HK-2 (cell line): ENCODE measurements at regions not wholly inside any gene's neighbourhood (a gene's known extent, or its start where the extent isn't known, plus 50 kb on each side); places are given as distances from the start of the nearest gene placed in this dataset.
"Not testable (repeated sequence)": the region's sequence is repeated elsewhere in the genome, so short reads cannot be mapped to it uniquely, and the experiment has no call there.

Experiments used
- DNase-seq: peaks from one replicate; pipeline ENCODE4 v3.0.0-alpha.2; 2018; ENCODE audit not compliant: unreplicated experiment

GRCh38 chr19:33866696-33867095, 70.0 kb downstream of the KCTD15 start:
- no peak for DNase-seq

DNA sequence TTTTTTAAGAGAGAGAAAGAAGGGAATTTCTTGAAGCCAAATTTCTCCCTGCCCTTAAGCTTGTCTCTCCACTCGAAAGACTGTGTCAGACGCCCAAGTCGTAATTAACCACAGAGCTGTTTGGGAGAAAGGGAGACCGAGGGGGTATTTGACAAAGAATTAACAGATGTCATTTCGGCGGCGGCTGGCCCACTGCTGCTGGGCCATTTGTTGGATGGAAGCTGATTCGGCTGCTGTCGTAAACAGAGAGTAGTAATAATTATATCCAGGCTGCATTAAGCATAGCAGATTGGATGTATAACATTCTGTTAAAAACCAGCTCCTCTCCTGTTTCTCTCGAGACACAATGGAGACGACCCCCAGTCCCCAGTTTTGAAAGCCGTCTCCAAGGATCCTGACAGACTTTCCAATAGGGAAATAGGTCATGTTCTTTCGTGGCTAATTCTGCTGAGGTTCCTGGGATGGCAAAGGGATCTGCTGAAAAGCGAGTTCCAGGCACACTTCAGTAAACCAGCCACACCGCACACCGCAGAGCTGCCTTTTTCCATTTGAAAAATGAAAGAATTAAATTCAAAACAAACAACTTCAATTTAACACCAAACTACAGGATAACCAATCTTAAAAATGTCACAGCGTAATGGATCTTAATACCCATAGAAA, 71.5 kb downstream of the KCTD15 start:
- no peak for DNase-seq

DNA sequence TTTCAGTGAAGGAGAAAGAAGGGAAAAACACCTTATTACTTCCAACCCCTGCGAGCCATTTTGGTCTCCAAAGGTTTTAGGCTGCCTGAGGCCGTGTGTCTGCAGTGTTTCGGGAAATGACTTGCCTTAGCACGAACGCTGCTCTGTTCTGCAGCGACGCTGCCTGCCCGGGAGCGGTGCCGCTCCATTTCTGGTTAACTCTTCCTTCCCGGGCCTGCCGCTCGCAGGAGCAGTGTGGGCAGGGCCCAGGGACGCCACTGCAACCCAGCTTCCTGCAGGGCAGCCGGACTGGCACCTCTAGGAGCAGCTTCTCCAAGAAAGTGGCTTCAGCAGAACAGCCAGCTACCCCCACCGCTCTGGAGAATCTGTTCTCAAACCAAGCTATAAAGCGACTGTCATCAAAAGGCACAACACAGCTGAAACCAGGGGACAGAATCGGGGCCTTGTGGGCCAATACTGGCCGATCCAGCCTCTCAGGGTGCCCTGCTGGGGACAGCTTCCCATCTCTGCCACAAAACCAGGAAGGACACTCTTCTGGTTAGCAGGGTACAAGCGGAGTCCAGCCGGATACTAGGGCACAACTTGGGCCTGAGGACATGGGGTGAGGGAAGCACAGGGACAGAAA, 72.2 kb downstream of the KCTD15 start:
- no peak for DNase-seq

GRCh38 chr19:33870298-33870932, 73.7 kb downstream of the KCTD15 start:
- DNase-seq: not testable (repeated sequence)

DNA sequence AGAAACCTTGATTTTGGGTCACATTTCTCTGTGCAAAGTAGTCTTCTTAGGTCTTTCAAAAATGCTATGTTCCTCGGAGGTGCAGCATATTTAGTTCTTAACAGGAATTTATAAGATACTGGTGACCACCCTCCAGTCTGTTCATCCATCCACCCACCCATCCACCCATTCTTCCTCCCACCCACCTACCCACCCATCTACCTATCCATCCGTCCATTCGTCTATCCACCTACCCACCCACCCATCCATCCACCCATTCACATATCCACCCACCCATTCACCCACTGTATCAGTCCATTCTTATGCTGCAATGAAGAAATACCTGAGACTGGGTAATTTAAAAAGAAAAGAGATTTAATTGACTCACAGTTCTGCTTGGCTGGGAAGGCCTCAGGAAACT, 74.9 kb downstream of the KCTD15 start:
- no peak for DNase-seq

DNA sequence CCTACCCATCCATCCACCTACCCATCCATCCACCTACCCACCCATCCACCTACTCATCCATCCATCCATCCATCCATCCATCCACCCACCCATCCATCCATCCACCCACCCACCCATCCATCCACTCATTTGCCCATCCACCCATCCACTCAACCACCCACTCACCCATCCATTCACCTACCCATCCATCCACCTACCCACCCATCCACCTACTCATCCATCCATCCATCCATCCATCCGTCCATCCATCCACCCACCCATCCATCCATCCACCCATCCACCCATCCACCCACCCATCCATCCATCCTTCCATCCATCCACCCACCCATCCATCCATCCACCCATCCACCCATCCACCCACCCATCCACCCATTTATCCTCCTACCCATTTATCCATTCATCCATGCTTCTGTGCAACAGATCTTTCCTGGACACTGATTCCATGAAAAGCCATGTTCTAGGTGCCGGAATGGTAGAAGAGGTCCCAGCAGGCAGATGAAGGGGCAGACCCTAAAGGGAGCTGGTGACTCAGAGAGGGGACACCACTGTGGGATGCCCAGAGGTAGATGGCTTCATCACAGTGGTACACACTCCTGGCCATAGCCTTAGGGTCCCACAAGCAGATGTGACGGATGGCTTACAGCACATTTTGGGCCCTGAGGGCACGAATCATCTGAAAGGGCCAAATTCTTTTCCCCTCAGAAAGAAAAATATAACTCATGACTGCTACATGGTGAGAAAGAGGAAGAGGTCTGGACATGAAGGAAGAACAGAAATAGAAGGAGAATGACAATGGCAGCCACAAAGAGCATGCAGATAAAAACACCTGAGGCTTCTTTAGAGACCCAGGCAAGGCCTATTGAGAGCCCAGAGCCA, 76.0 kb downstream of the KCTD15 start:
- DNase-seq: no peak

- DNase-seq: no peak
These were observed 78.4 kb downstream of the KCTD15 start for GRCh38 chr19:33875071-33875470.

DNA sequence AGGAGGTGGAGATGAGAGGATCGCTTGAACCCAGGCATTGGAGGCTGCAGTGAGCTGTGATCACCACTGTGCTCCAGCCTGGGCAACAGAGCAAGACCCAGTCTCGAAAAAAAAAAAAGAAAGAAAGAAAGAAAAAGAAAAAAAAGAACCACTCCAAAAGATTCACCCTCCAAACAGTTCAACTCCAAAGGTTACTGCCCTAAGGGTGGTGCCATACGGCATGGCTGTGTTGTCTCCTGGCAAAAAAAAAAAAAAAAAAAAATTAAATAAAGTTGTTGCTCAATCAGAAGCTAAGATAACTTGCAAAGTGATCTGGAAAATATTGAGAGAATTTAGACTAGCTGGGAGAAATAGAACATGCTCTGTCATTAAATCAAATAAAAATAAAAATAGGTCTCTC, 79.5 kb downstream of the KCTD15 start:
- no peak for DNase-seq

GRCh38 chr19:33878030-33878544, 81.4 kb downstream of the KCTD15 start:
- no peak for DNase-seq

DNA sequence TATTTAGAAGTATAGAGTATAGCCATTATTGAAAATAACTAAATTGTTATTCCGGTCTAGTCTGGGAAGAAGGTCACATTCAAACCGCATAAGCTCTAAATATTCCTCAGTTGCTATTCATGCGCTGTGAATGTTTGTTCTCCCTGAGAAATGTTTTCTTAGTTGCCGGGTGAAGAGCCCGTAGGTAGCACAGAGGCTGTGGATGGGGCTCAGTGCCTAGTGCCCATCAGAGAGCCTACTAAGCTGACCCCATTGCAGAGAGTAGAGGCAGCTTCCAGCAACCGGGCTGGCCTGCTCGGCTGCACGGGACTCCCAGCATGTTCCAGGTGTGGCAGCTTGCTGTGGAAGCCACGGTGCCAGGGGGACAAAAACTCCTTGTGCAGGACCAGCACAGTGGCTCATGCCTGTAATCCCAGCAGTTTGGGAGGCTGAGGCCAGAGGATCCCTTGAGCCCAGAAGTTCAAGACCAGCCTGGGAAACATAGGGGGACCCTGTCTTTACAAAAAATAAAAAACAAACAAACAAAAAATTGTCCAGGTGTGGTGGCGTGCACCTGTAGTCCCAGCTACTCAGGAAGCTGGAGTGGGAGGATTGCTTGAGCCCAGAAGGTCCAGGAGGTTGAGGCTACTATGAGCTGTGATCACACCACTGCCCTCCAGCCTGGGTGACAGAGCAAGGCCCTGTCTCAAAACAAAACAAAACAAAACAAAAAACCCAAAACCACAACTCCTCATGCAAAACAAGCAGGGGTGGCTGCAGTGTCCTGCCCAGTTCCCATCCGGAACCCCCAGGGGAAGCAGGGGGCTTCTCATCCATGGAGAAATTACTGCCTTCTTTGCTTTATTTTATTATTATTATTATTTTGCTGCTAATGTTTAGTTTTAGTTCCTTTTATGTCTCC, 82.5 kb downstream of the KCTD15 start:
- no peak for DNase-seq

DNA sequence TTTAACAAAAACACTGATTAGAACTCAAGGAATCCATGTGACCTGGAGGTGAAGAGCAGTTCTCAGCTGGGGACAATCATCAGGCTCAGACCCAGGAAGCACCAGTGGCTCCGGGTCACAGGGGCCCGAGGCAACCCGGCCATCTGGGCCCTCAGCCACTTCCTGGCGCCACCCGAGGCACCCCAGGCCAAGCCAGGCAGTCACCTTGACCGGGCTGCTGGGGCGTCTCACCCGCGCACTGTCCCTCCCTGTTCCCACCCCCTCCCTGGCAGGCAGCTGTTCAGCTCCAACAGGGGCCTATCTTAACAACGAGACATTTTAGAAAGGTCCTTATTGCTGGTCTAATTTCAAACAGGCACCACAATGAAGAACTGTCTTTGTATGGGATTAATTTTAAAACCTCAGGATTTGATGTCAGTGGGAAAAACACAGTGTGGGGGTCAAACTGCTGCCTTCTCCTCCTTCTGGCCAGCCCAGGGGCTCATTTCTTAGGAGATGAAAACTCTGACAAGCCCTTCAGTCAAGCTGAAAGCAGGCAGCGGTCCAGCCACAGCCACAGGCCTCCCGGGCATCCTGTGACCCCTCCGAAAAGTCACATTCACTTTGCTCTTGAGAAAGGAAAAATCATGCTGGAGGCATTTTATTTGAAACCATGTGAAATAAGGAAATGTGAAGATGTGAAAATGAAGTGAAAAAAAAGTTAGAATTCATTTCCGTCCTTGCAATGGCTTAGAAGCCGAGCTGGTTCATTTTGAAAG, 83.3 kb downstream of the KCTD15 start:
- no peak for DNase-seq

DNA sequence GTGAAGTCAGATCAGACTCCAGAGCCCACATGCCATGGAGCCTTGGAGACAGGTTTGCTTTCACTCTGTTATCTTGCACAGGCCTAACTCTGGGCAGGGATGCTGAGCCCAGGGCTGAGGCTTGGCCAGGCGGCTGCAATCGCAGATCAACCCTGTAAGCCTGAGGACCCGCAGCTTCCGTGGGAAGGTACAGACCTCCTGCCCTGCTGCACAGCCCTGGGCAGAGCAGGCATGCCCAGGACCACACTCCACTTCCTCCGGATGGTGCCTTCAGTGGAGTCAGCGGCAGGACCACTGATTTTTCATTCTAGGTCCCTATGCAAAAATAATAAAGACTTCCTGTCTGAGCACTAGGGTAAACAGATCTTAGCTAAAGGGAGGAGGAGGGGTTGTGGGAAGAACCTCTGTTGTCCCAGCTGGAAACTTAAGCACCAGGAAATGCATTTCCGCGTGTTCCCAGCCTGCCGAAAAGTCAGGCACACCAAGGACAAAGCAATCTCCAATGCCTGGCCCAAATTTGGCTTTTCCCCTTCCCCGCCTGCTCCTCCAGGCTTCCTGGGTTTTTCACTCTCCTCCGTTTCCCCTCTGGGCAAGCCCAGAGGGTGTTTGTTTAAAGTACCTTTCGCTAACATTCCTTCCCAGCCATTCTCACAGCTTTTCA, 87.3 kb downstream of the KCTD15 start:
- no peak for DNase-seq

DNA sequence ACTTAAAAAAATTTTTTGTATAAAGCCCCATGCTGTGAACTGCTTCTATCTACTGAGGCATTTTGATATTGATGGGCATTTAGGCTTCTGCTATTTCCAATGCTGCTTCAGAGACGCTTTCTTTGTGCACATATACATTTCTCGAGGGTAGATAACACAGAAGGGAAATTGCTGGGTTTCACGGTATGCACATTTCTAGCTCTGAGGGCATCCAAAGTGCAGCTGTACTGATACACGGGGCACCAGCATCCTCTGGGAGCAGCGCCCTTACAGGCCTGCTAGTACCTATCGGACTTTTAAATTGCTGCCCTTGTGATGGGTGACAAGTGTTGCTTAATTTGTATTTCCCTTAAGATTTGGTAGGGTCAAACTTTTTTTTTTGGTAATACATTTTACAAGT, 88.6 kb downstream of the KCTD15 start:
- DNase-seq: no peak

GRCh38 chr19:33887891-33888290, 91.2 kb downstream of the KCTD15 start:
- no peak for DNase-seq

DNA sequence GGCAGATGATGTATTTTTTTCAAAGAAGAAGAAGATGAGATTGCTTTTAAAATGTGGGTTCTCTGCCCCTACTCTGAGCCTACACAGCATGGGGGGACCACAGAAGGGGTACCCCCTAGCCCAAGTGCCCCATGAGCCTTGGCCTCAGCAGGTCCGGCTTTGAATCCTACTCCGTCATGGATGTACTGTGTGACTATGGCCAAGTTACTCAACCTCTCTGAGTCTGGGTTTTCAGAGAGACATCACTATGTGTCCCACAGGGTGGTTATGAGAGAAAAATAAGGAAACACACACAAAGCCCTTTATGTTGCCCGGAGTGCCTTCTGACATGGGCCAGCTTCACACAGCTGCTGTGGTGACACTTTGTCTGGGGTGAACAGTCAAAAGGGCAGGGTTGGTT, 92.0 kb downstream of the KCTD15 start:
- DNase-seq: no peak

GRCh38 chr19:33890569-33890968, 93.9 kb downstream of the KCTD15 start:
- DNase-seq: no peak

GRCh38 chr19:33891773-33892172, 95.1 kb downstream of the KCTD15 start:
- DNase-seq: no peak

- no peak for DNase-seq
These were observed 98.1 kb downstream of the KCTD15 start for GRCh38 chr19:33894787-33895186.

DNA sequence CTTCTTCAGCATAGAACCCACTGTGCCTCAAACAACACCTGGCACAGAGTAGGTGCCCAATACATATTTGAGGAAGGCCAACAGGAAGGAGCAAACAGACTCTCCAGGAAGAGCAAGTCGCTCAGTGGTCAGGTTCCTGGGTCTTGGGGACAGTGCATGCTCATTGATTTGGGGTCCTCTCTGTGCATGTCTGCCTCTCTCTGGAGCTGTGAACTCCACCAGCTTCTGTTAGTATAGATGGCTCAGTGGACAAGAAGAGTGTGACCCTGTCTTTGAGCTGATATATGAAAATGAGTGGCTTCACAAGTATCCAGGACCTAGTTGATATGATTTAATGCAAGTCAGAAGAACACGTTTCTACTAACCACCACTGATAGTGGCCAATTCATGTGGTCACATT, 98.7 kb downstream of the KCTD15 start:
- no peak for DNase-seq
